DMS 273 treated with DMSO at 0.1 percent for 48 hours (cell line): ENCODE measurements at regions not wholly inside any gene's neighbourhood (a gene's known extent, or its start where the extent isn't known, plus 50 kb on each side); places are given as distances from the start of the nearest gene placed in this dataset.

Source experiments
- DNase-seq: peaks from one replicate; lab custom pipeline; 2025; lab: John Stamatoyannopoulos, UW

DNA sequence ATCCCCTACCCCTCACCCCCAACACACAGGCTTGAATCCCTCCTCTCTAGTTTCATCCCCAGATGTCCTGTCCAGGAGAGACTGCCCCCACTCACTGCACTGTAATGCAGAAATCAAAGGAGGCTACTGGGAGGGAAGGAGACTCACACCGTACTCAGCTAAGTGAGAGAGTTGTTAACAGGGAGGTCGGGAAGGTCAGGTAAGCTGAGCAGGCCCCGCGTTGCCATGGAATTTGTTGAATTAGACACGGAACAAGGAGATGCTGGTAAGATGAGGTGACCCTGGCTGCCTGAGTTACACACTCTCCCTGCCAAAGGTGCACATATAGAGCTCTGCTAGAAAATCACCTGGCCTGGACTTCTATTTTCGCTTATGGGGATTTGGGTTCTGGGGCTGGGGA, 197.9 kb downstream of the NXPE2 start:
- no peak for DNase-seq

GRCh38 chr11:114877976-114878375, 199.6 kb downstream of the NXPE2 start:
- DNase-seq, result no peak

DNA sequence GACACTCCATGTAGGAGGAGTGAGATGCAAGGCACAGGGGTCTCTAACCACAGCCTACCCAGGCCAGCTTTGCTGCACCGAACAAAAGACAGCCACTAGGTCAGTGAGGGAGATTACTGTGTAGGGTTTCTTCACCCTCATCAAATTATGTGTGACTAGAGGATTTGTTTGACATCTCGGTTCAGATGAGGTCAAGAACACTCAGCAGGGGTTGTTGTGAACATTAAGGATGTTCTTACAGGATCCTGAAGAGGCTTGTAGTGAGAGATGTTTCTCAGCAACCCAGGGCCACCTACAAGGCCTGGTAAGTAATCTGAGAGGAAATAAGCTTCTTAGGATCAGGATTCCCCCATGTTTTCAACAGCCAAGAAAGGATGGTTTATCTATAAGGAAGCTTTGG, 202.1 kb downstream of the NXPE2 start:
- DNase-seq, result no peak

- no peak for DNase-seq
Observed at GRCh38 chr11:114883472-114883871, 205.1 kb downstream of the NXPE2 start.

- DNase-seq, result no peak
Observed at GRCh38 chr11:114886644-114887265, 208.4 kb downstream of the NXPE2 start.

GRCh38 chr11:114889594-114890011, 211.3 kb downstream of the NXPE2 start:
- no peak for DNase-seq

DNA sequence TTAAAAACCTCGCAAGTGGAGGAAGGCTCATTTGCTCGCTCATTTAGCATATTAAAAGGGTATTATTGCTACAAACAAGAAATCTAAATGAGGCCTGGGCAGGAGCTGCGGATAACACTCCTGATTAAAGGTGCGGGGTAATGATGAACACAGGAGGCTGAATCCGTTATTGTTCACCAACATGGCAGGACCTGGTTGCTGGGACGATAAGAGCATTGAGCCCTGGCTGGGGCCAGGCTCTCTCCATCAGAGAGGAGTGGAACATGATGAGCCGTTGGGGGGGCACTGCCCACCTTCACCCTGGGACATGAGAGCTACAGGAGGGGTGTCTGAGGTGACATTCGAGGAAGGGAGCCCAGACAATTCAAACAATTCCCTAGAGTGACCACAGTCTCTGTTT, 211.7 kb downstream of the NXPE2 start:
- no peak for DNase-seq

DNA sequence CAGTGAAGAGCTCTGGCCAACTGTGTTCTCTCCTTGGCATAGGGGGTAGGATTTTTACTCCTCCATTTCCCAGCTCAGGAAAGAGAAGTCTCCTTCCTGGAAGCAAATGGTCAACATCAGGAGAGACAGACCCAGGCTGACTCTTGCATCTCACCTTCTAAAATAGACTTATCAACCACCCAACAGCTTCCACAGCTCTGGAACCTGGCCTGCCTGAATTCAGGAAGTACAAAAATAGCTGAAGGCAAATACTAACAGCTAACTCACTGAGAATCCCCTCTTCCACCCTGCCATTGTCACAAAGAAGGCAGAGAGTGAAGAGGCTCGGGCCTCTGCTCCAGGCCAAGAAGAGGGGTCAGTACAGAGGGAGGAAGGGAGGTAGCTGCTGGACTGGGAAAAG, 213.6 kb downstream of the NXPE2 start:
- no peak for DNase-seq

- no peak for DNase-seq
Observed at GRCh38 chr11:114892381-114893197, 214.3 kb downstream of the NXPE2 start.

DNA sequence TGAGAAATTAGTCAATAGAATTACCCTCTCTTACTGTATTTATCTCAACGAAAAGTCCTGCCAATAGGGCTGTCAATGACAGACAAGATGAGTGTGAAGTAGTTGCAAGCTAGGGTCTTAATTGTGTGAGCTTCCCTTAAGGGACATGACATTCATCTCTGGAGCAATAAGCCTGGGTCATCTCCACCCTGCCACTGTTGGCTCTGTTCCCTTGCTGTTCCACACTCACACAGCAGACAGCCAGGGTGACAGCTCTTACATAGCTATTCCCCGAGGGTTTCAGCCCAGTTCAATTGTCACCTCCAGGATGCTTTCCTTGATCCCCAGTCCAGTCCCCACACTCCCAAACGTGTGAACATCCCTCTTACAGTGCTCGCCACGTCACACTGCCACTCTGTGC, 215.0 kb downstream of the NXPE2 start:
- DNase-seq, result no peak

DNA sequence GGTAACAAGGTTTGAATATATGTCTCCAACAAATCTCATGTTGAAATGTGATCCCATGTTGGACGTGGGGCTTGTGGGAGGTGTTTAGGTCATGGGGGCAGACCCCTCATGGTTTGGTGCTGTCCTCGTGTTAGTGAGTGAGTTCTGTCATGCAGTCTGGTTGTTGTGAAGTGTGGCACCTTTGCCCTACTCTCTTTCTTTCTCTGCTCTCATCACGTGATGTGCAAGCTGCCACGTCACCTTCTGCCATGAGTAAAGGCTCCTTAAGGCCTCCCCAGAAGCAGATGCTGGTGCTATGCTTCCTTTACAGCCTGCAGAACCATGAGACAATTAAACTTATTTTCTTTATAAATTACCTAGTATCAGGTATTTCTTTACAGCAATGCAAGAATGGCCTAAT, 218.3 kb downstream of the NXPE2 start:
- no peak for DNase-seq

DNA sequence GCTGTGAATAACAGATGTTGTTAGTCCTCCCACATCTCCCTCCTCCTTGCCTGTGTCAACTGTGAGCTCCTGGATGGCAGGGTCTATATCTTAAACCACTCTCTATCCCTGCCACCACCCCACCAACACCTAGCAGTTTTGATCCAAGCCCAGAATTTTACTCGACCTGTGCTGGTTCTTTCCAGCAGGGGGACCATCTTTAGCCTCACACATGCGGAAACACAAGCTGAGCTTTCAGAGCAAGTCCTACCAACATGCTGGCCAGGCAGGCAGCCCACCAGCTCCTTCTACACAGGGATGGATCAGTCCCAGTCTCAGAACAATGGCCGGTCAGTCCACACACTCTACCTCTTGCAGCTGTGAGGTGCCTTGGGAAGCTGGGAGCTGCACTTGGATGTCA, 231.5 kb downstream of the NXPE2 start:
- DNase-seq, result no peak

DNA sequence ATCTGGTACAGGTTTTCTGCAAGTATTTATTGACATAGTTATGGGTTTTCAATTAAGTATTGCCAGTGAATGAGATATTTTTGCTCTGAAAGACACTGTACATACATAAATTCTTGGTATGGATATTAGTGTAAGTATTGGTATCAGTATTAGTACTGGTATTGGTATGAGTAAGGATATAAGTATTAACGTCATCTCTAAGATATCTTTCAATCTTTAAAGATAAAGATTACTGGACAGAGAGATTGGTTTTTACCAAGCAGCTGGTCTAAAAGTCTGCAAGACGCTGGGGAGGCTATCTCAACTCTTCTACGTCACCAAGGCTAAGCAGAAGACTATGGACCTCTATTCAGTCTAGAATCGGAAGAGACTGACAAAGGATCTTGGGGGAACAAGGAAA, 234.5 kb downstream of the NXPE2 start:
- no peak for DNase-seq

DNA sequence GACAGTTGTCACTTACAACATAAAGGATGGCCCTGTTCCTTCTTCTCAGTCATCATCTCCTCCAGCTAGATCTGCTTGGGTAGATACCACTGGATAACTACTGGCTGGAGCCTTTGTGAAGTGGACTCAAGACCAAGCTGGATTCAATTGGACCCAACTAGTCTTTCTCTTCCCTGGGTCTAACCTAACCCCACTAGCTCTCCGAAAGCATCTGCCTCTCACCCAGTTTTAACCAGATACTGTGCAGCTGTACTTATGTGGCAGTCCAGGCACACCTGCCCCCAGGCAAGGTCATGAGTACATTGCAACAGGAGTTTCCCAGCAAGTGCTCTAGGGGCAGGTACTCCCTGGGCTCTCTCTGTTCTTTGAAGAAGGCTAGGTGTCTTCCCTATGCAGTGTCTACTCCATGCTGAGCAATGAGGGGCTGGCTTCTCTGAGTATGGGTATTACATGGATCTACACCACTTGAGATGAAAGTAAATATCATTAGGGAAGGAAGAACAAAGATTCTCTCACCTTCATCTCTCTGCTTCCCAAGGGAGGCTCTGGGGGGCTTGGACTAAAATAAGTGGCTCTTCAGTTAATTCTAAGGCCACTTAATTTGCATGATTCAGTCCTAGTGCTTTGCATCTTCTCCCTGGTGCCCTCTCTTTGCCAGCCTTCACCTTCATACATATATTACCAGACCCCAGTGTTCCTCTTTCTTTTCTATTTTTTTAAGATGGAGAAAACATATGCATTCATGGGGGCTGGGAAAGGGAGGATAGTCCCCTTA, 236.1 kb downstream of the NXPE2 start:
- no peak for DNase-seq

- no peak for DNase-seq
Observed at GRCh38 chr11:114915871-114916805, 237.8 kb downstream of the NXPE2 start.

DNA sequence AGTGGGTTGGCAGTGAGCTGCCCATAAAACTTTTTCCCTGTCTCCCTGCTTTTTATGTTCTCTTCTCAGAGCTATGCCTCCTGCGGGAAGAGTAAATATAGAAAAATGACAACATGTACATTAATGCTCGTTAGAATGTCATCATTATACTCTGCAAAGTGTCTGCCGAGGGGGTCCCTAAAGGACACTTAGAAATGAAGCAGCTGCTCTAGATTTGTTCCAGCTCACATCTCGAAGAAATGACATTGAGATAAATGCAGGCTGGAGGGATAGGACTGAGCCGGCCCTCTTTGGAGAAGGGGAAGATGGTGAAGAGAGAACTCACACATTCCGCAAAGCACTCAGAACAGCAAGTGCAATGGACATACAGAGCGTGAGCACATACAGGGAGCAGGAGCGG, 240.0 kb downstream of the NXPE2 start:
- DNase-seq, result no peak

- no peak for DNase-seq
Observed at GRCh38 chr11:114921697-114922096, 243.4 kb downstream of the NXPE2 start.

DNA sequence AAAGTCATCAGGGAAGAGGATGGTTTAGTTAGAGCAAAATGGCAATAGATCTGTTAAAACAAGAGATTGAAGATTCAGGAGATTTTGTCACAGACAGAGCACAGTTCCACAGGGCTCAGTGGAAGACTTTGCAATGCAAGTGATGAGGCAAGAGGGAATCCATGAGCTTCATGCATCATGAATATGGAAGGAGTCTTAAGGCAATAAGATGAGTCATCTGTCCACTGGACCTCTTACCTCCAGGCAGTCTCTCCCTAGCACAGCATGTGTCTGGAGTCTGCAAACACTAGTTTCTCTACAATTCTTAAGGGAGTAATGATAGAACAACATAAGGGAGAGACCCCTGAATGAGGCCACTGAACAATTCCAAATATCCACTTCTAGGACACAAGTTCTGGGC, 245.7 kb downstream of the NXPE2 start:
- DNase-seq, result no peak

DNA sequence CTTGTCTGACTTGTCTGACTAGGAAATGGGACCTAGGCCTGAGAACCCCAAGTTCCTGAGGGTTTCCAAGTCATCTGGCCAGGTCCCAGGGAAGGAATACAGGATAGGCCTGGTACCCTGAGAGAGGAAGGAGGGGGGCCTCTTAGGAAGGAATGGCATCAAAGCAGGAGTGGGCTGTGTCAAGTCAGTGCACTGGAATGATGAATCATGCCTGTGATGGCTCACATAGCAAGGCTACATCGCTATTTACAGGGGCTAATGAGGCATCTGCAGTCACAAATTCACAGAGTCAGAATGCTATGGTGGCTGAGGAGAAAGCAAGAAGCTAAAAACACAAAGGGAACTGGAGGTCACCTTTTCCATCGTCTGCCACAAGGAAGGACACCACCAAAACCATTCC, 247.3 kb downstream of the NXPE2 start:
- DNase-seq, result no peak

- DNase-seq, result no peak
Observed at GRCh38 chr11:114928260-114928870, 250.0 kb downstream of the NXPE2 start.

GRCh38 chr11:114929351-114930000, 251.1 kb downstream of the NXPE2 start:
- DNase-seq, result no peak
